Neural cell (in vitro differentiated cells): ENCODE measurements at regions not wholly inside any gene's neighbourhood (a gene's known extent, or its start where the extent isn't known, plus 50 kb on each side); places are given as distances from the start of the nearest gene placed in this dataset.
A peak's percentile ranks its signal among the peaks of the same experiment; 100 is the strongest.

Experiments
- H2AFZ ChIP-seq: fragments of 200-600, 300-800 bp; sonication (generic), shearing (Covaris generic); 2 replicates; pipeline ENCODE4 v1.6.0; 2014; ENCODE audit warnings: low read depth, mild to moderate bottlenecking, antibody characterized with exemption, low read length, moderate library complexity
- H3F3A ChIP-seq: fragments of 200-600 bp; shearing (Covaris generic); 2 replicates; pipeline ENCODE4 v1.6.1; 2016; ENCODE audit warnings: mild to moderate bottlenecking, moderate library complexity, mixed read lengths, antibody characterized with exemption, low read length; ENCODE audit not compliant: insufficient read depth, poor library complexity, severe bottlenecking
- H3K27ac ChIP-seq: fragments of 200-600, 300-800 bp; sonication (generic), shearing (Covaris generic); 2 replicates; pipeline ENCODE4 v1.5.1; 2014; ENCODE audit warnings: mild to moderate bottlenecking, low read length, moderate library complexity
- H3K27me3 ChIP-seq: fragments of 300-800, 200-600 bp; sonication (generic), shearing (Covaris generic); 2 replicates; pipeline ENCODE4 v1.6.0; 2014; ENCODE audit warnings: mild to moderate bottlenecking, low read depth, low read length, moderate library complexity; ENCODE audit not compliant: insufficient read depth
- H3K36me3 ChIP-seq: fragments of 300-800, 200-600 bp; sonication (generic), shearing (Covaris generic); 2 replicates; pipeline ENCODE4 v1.5.1; 2014; ENCODE audit warnings: mild to moderate bottlenecking, antibody characterized with exemption, low read length, moderate library complexity; ENCODE audit not compliant: insufficient read depth
- H3K4me2 ChIP-seq: fragments of 300-800, 200-600 bp; sonication (generic), shearing (Covaris generic); 2 replicates; pipeline ENCODE4 v1.6.0; 2014; ENCODE audit warnings: mild to moderate bottlenecking, low read length
- H3K4me3 ChIP-seq: fragments of 300-800, 200-600 bp; sonication (generic), shearing (Covaris generic); 2 replicates; pipeline ENCODE4 v1.5.1; 2014; ENCODE audit warnings: mild to moderate bottlenecking, low read length, moderate library complexity
- H3K79me2 ChIP-seq: fragments of 200-600 bp; shearing (Covaris generic); replicated peaks from 2 replicates; pipeline ENCODE4 v1.6.0; 2014; ENCODE audit warnings: mild to moderate bottlenecking, low read length, moderate library complexity; ENCODE audit not compliant: insufficient read depth
- H3K9ac ChIP-seq: fragments of 300-800, 200-600 bp; sonication (generic), shearing (Covaris generic); 2 replicates; pipeline ENCODE4 v1.6.1; 2016; ENCODE audit warnings: mild to moderate bottlenecking, low read length, mixed read lengths
- H3K9me2 ChIP-seq: fragments of 200-600 bp; shearing (Covaris generic); 2 replicates; pipeline ENCODE4 v1.6.1; 2016; ENCODE audit warnings: mild to moderate bottlenecking, low read length, mixed read lengths; ENCODE audit not compliant: insufficient read depth
- H3K9me3 ChIP-seq: fragments of 200-600, 300-800 bp; sonication (generic), shearing (Covaris generic); 2 replicates; pipeline ENCODE4 v1.6.1; 2016; ENCODE audit warnings: mild to moderate bottlenecking, mixed run types, low read length, moderate library complexity, mixed read lengths
- H4K20me1 ChIP-seq: fragments of 200-600 bp; shearing (Covaris generic); 2 replicates; pipeline ENCODE4 v1.6.1; 2016; ENCODE audit warnings: mild to moderate bottlenecking, mixed run types; ENCODE audit not compliant: insufficient read depth
- EP300 ChIP-seq: fragments of 450-650 bp; conservative IDR thresholded peaks from 2 replicates; pipeline ENCODE4 v1.6.1; 2014; ENCODE audit warnings: antibody characterized with exemption, mild to moderate bottlenecking, moderate library complexity; ENCODE audit not compliant: poor library complexity, severe bottlenecking
- EZH2 ChIP-seq: fragments of 200-600, 300-800 bp; shearing (Covaris generic), sonication (generic); IDR thresholded peaks from 2 replicates; pipeline ENCODE4 v1.6.1; 2014; ENCODE audit warnings: antibody characterized with exemption, low read length, borderline replicate concordance, mild to moderate bottlenecking; ENCODE audit not compliant: insufficient read depth, poor library complexity, severe bottlenecking
- MXI1 ChIP-seq: fragments of 450-650 bp; conservative IDR thresholded peaks from 2 replicates; pipeline ENCODE4 v1.6.1; 2014; ENCODE audit warnings: antibody characterized with exemption, mild to moderate bottlenecking; ENCODE audit not compliant: poor library complexity, severe bottlenecking
- POLR2AphosphoS5 ChIP-seq: IDR thresholded peaks from 2 replicates; pipeline ENCODE4 v1.6.1; 2012
- RAD21 ChIP-seq: fragments of 450-650 bp; conservative IDR thresholded peaks from 2 replicates; pipeline ENCODE4 v1.6.1; 2014; ENCODE audit warnings: antibody characterized with exemption, mild to moderate bottlenecking, moderate library complexity
- SMC3 ChIP-seq: fragments of 450-650 bp; conservative IDR thresholded peaks from 2 replicates; pipeline ENCODE4 v1.6.1; 2014; ENCODE audit warnings: antibody characterized with exemption, mild to moderate bottlenecking, moderate library complexity; ENCODE audit not compliant: poor library complexity
- TAF1 ChIP-seq: IDR thresholded peaks from 2 replicates; pipeline ENCODE4 v1.6.1; 2012; ENCODE audit warnings: low read depth
- TF ChIP-seq, protein P1 (sequence below): fragments of 450-650 bp; IDR thresholded peaks from 2 replicates; pipeline ENCODE4 v1.5.1; 2014; ENCODE audit warnings: antibody characterized with exemption, mild to moderate bottlenecking, moderate library complexity; ENCODE audit not compliant: poor library complexity, severe bottlenecking
- TF ChIP-seq, protein P2 (sequence below): IDR thresholded peaks from 2 replicates; pipeline ENCODE4 v1.6.1; 2012; ENCODE audit warnings: borderline replicate concordance

DNA sequence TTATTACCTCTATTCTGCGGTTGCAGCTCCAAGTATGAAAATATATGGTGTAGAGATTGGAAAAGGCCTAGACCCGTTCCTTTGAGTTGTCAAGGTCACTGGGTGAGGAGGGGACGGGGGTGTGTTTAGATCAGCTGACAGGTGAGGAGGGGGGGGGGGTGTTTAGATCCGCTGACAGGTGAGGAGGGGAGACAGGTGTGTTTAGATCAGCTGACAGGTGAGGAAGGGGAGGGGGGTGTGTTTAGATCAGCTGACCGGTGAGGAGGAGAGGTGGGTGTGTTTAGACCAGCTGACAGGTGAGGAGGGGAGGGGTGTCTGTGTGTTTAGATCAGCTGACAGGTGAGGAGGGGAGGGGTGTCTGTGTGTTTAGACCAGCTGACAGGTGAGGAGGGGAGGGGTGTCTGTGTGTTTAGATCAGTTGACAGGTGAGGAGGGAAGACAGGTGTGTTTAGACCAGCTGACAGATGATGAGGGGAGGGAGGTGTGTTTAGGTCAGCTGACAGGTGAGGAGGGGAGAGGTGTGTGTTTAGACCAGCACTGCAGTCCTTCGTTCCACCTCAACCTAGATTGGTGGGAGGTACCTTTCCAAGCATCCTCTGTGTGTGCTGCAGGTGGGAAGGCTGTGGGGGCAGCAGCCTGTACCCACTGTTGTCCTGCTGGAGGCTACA lies 655.0 kb upstream of the ADARB2 start:
- H3K27ac ChIP-seq: no peak overlapping the region
- no peaks in the 10 kb centered on the region for H3F3A ChIP-seq
- H3K4me2 ChIP-seq: no peak overlapping the region
- no peak overlapping the region for H2AFZ ChIP-seq
- TF ChIP-seq POLR2AphosphoS5 (no peak), EZH2 (no peak), RAD21 (no peak), EP300 (no peak), MXI1 (no peak), SMC3 (no peak), TAF1 (no peak)
- TF ChIP-seq, protein P1, sequence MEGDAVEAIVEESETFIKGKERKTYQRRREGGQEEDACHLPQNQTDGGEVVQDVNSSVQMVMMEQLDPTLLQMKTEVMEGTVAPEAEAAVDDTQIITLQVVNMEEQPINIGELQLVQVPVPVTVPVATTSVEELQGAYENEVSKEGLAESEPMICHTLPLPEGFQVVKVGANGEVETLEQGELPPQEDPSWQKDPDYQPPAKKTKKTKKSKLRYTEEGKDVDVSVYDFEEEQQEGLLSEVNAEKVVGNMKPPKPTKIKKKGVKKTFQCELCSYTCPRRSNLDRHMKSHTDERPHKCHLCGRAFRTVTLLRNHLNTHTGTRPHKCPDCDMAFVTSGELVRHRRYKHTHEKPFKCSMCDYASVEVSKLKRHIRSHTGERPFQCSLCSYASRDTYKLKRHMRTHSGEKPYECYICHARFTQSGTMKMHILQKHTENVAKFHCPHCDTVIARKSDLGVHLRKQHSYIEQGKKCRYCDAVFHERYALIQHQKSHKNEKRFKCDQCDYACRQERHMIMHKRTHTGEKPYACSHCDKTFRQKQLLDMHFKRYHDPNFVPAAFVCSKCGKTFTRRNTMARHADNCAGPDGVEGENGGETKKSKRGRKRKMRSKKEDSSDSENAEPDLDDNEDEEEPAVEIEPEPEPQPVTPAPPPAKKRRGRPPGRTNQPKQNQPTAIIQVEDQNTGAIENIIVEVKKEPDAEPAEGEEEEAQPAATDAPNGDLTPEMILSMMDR: no peak
- TF ChIP-seq, protein P2, sequence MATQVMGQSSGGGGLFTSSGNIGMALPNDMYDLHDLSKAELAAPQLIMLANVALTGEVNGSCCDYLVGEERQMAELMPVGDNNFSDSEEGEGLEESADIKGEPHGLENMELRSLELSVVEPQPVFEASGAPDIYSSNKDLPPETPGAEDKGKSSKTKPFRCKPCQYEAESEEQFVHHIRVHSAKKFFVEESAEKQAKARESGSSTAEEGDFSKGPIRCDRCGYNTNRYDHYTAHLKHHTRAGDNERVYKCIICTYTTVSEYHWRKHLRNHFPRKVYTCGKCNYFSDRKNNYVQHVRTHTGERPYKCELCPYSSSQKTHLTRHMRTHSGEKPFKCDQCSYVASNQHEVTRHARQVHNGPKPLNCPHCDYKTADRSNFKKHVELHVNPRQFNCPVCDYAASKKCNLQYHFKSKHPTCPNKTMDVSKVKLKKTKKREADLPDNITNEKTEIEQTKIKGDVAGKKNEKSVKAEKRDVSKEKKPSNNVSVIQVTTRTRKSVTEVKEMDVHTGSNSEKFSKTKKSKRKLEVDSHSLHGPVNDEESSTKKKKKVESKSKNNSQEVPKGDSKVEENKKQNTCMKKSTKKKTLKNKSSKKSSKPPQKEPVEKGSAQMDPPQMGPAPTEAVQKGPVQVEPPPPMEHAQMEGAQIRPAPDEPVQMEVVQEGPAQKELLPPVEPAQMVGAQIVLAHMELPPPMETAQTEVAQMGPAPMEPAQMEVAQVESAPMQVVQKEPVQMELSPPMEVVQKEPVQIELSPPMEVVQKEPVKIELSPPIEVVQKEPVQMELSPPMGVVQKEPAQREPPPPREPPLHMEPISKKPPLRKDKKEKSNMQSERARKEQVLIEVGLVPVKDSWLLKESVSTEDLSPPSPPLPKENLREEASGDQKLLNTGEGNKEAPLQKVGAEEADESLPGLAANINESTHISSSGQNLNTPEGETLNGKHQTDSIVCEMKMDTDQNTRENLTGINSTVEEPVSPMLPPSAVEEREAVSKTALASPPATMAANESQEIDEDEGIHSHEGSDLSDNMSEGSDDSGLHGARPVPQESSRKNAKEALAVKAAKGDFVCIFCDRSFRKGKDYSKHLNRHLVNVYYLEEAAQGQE: no peak
- no peaks in the 10 kb centered on the region for H4K20me1 ChIP-seq
- H3K79me2 ChIP-seq: no peaks in the 10 kb centered on the region
- no peaks in the 10 kb centered on the region for H3K36me3 ChIP-seq
- no peaks in the 10 kb centered on the region for H3K9me3 ChIP-seq
- no peak overlapping the region for H3K9ac ChIP-seq
- no peaks in the 10 kb centered on the region for H3K27me3 ChIP-seq
- H3K9me2 ChIP-seq: no peaks in the 10 kb centered on the region
- H3K4me3 ChIP-seq: no peak overlapping the region

DNA sequence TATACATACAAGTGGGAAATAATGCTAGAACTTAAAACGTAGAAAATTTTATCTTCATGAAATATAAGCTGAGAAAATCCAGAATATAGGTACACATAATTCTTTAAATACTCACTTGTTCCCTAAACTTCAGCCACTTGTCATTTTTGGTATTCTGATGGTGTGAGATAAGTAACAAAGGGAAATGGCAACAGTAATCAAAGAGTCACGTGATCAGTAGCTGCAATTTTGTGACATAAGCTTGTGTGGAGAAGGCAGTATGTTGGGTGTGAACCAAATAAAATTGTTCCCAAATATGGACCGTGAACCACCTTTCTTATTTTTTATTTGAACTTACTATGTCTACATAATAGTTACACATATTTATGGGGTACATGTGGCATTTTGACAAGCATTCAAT lies 650.3 kb upstream of the ADARB2 start:
- H3K27ac ChIP-seq: no peak overlapping the region
- H3K4me2 ChIP-seq: no peak overlapping the region
- no peak overlapping the region for H3K4me3 ChIP-seq
- TF ChIP-seq MXI1 (no peak), SMC3 (no peak), EZH2 (no peak), EP300 (peak; percentile 37)
- no peaks in the 10 kb centered on the region for H3K36me3 ChIP-seq
- no peaks in the 10 kb centered on the region for H3K27me3 ChIP-seq
- H3K79me2 ChIP-seq: no peaks in the 10 kb centered on the region
- no peaks in the 10 kb centered on the region for H3K9me3 ChIP-seq
- no peaks in the 10 kb centered on the region for H3F3A ChIP-seq
- no peak overlapping the region for H2AFZ ChIP-seq
- H3K9ac ChIP-seq: no peak overlapping the region
- H3K9me2 ChIP-seq: no peaks in the 10 kb centered on the region
- no peaks in the 10 kb centered on the region for H4K20me1 ChIP-seq
